PFSK-1 (cell line): ENCODE measurements at regions not wholly inside any gene's neighbourhood (a gene's known extent, or its start where the extent isn't known, plus 50 kb on each side); places are given as distances from the start of the nearest gene placed in this dataset.

Experiments
- FOXP2 ChIP-seq: optimal IDR thresholded peaks from 2 replicates; pipeline ENCODE3; 2011; ENCODE audit warnings: borderline replicate concordance, control low read depth, inconsistent platforms; ENCODE audit not compliant: insufficient read depth; ENCODE audit errors: extremely low read length, extremely low read depth
- POLR2AphosphoS5 ChIP-seq: IDR thresholded peaks from 2 replicates; pipeline ENCODE4 v1.6.1; 2012; ENCODE audit warnings: low read depth, mild to moderate bottlenecking, control low read depth, low read length, moderate library complexity
- SIN3A ChIP-seq: IDR thresholded peaks from 2 replicates; pipeline ENCODE4 v1.6.1; 2012; ENCODE audit warnings: mild to moderate bottlenecking, low read length, moderate library complexity, borderline replicate concordance; ENCODE audit not compliant: insufficient read depth
- TAF1 ChIP-seq: IDR thresholded peaks from 2 replicates; pipeline ENCODE4 v1.6.1; 2012; ENCODE audit warnings: low read length, control low read depth, borderline replicate concordance; ENCODE audit not compliant: insufficient read depth
- TF ChIP-seq, protein P1 (sequence below), 2 experiments: IDR thresholded peaks; 2 replicates each; pipeline versions ENCODE4 v1.6.1 to v1.8.0; 2011 to 2012; ENCODE audit warnings: low read depth in 2 of 2, low read length in 2 of 2, control low read depth in 1 of 2, inconsistent platforms in 1 of 2, mild to moderate bottlenecking in 1 of 2, moderate library complexity in 1 of 2; ENCODE audit not compliant: insufficient read depth in 1 of 2

DNA sequence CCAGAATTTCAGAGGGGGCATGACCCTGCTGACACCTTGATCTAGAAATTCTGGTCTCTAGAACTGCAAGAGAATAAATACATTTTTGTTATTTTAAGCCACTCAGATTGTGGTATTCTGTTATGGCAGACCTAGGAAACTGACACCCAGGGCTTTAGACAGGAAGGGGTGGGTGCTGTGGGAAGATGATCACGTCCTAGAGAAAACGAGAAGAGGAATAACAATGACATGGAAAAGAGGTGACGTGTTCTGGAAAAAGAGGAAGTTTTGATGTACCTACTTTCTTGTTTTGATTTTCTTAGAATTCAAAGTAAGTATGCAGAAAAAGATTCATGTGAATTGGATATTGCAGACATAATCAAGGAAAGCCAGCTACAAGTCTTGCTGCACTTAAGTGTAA, 232.9 kb upstream of the RUNX1 start:
- no peak for TF ChIP-seq TAF1
- TF ChIP-seq, protein P1, sequence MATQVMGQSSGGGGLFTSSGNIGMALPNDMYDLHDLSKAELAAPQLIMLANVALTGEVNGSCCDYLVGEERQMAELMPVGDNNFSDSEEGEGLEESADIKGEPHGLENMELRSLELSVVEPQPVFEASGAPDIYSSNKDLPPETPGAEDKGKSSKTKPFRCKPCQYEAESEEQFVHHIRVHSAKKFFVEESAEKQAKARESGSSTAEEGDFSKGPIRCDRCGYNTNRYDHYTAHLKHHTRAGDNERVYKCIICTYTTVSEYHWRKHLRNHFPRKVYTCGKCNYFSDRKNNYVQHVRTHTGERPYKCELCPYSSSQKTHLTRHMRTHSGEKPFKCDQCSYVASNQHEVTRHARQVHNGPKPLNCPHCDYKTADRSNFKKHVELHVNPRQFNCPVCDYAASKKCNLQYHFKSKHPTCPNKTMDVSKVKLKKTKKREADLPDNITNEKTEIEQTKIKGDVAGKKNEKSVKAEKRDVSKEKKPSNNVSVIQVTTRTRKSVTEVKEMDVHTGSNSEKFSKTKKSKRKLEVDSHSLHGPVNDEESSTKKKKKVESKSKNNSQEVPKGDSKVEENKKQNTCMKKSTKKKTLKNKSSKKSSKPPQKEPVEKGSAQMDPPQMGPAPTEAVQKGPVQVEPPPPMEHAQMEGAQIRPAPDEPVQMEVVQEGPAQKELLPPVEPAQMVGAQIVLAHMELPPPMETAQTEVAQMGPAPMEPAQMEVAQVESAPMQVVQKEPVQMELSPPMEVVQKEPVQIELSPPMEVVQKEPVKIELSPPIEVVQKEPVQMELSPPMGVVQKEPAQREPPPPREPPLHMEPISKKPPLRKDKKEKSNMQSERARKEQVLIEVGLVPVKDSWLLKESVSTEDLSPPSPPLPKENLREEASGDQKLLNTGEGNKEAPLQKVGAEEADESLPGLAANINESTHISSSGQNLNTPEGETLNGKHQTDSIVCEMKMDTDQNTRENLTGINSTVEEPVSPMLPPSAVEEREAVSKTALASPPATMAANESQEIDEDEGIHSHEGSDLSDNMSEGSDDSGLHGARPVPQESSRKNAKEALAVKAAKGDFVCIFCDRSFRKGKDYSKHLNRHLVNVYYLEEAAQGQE (IDR thresholded peaks at IDR 0.05; ENCODE audit: insufficient read depth in 1 of 2, low read depth in 2 of 2, low read length in 2 of 2), result no peak
- TF ChIP-seq FOXP2, result no peak
- TF ChIP-seq POLR2AphosphoS5, result no peak
- no peak for TF ChIP-seq SIN3A

DNA sequence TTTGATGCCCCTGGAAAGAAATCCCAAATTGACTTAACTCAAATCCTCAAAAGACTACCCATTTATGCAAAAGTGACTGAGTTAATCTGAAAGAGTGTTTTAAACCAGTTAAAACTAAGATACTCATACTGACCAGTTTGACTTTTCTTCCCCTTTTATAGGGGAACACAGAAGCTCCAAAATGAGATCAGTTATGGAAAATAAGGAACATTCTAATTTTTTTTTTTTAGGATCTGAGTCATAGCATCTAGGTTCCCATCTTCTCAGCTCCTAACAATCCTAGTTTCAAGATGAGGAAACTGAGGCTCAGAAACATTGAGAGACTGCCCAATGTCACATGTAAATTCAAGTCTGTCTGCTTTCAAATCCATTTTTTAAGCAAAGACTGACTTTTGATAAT, 231.1 kb upstream of the RUNX1 start:
- no peak for TF ChIP-seq TAF1
- no peak for TF ChIP-seq FOXP2
- TF ChIP-seq, protein P1 (IDR thresholded peaks at IDR 0.05; ENCODE audit: insufficient read depth in 1 of 2, low read depth in 2 of 2, low read length in 2 of 2), result no peak
- no peak for TF ChIP-seq SIN3A
- no peak for TF ChIP-seq POLR2AphosphoS5

DNA sequence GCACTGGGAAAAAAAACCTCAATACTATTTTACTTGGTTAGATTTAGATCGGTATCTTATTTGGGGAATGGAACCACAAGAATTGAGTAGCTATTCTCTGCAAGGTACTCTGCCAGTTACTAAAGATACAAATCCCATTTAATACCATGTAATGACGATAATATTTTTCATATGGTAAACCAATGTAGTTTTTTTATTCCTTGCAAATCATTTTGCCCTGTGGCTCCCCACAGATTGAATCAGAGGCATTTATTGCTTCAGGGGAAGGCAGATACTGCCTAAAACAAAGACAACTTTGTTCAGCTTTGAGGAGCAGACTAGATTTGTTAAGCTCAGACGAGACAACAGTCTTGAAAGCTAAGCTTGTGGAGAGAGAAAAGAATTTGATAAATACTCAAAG, 226.7 kb upstream of the RUNX1 start:
- TF ChIP-seq, protein P1 (IDR thresholded peaks at IDR 0.05; ENCODE audit: insufficient read depth in 1 of 2, low read depth in 2 of 2, low read length in 2 of 2), result no peak
- TF ChIP-seq POLR2AphosphoS5 (no peak), SIN3A (no peak), FOXP2 (no peak)

DNA sequence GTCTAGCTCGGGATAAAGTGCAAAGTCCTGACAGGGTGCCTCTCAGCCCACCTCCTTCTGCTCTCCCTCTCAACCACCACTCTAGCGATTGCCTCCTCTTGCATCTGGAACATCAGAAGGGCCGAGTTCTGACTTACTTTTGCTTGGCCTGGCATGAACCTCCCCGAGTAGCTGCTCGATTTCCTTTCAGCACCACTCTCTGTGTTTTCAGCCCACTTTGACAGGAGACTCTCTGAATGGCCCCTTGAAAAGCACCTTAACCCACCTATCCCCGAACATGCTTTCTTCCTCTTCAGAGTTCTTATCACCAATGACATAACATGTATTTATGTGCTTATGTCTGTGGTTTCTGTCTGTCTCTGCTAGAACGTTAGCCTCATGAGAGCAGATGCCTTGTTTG, 225.8 kb upstream of the RUNX1 start:
- TF ChIP-seq SIN3A, result no peak
- no peak for TF ChIP-seq POLR2AphosphoS5
- TF ChIP-seq, protein P1 (IDR thresholded peaks at IDR 0.05; ENCODE audit: insufficient read depth in 1 of 2, low read depth in 2 of 2, low read length in 2 of 2), result no peak
- TF ChIP-seq FOXP2, result no peak
- no peak for TF ChIP-seq TAF1

DNA sequence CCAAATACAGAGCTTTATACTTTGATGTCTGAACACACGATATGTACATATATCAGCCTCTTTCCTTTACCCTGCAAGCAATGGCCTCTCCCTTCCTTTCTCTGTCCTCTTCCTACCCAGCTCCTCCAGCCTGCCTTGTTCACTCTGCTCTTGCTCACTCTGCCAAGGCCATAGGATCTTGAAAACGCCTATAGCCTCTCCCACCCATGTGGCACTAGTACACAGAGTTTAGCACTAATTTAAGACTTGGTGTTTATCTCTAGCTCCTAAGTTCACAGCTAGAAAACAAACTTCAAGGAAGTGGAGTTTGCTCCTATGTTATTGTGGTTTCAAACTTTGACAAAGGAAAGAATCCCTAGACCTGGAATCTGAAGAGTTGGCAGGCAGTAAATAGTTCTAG, 225.0 kb upstream of the RUNX1 start:
- TF ChIP-seq, protein P1 (IDR thresholded peaks at IDR 0.05; ENCODE audit: insufficient read depth in 1 of 2, low read depth in 2 of 2, low read length in 2 of 2), result no peak
- no peak for TF ChIP-seq SIN3A
- no peak for TF ChIP-seq TAF1
- no peak for TF ChIP-seq FOXP2
- no peak for TF ChIP-seq POLR2AphosphoS5
